GM12878 (cell line): ENCODE measurements at regions not wholly inside any gene's neighbourhood (a gene's known extent, or its start where the extent isn't known, plus 50 kb on each side); places are given as distances from the start of the nearest gene placed in this dataset.
A peak's percentile ranks its signal among the peaks of the same experiment; 100 is the strongest.

Source experiments
- CTCF ChIP-seq, 3 experiments: IDR thresholded peaks in 2 of 3; conservative IDR thresholded peaks in 1 of 3; 2 replicates each; pipeline ENCODE4 v1.5.1; 2011; ENCODE audit warnings: low read depth in 3 of 3, low read length in 3 of 3, mild to moderate bottlenecking in 3 of 3, control low read depth in 2 of 3, moderate library complexity in 2 of 3, inconsistent platforms in 1 of 3, mixed read lengths in 1 of 3; ENCODE audit not compliant: control insufficient read depth in 2 of 3, insufficient read depth in 1 of 3; ENCODE audit errors: extremely low read depth in 1 of 3
- POLR2A ChIP-seq: IDR thresholded peaks from 2 replicates; pipeline ENCODE4 v1.6.1; 2011; ENCODE audit warnings: low read depth, mild to moderate bottlenecking, low read length
- POLR2AphosphoS5 ChIP-seq: IDR thresholded peaks from 2 replicates; pipeline ENCODE4 v1.6.1; 2011; ENCODE audit warnings: mild to moderate bottlenecking, low read length, inconsistent platforms
- RELA ChIP-seq: fragments of 450-650 bp; IDR thresholded peaks from 2 replicates; pipeline ENCODE4 v1.8.0; 2014; ENCODE audit warnings: borderline replicate concordance; ENCODE audit not compliant: partially characterized antibody
- REST ChIP-seq: IDR thresholded peaks from 2 replicates; pipeline ENCODE4 v1.6.1; 2012; ENCODE audit warnings: mild to moderate bottlenecking, low read depth, low read length
- SP1 ChIP-seq: IDR thresholded peaks from one replicate; pipeline ENCODE4 v1.6.1; 2011; ENCODE audit warnings: low read depth, low read length
- TCF12 ChIP-seq: IDR thresholded peaks from 2 replicates; pipeline ENCODE4 v1.6.1; 2011; ENCODE audit warnings: low read depth, mild to moderate bottlenecking, low read length

GRCh38 chrX:114075073-114075673, 508.7 kb upstream of the HTR2C start:
- no peak for TF ChIP-seq SP1
- no peak for TF ChIP-seq REST
- peak in 2 of 3 experiments; percentile 12 to 28; a peak in 1 of 6 replicates for TF ChIP-seq CTCF (IDR thresholded peaks at IDR 0.05 in 2 of 3, conservative IDR thresholded peaks at IDR 0.05 in 1 of 3; ENCODE audit: control insufficient read depth in 2 of 3, extremely low read depth in 1 of 3, insufficient read depth in 1 of 3, low read depth in 3 of 3, low read length in 3 of 3)
- TF ChIP-seq RELA: no peak
- no peak for TF ChIP-seq POLR2A
- TF ChIP-seq TCF12: no peak
- TF ChIP-seq POLR2AphosphoS5: no peak
